B cell (primary cell): ENCODE measurements at regions not wholly inside any gene's neighbourhood (a gene's known extent, or its start where the extent isn't known, plus 50 kb on each side); places are given as distances from the start of the nearest gene placed in this dataset.

ENCODE experiments used
- ATAC-seq: fragments of 200-7000 bp; cut with Tn5 transposase; one replicate; pipeline ENCODE4 v1.10.0; 2021; ENCODE audit warnings: low read depth, mild to moderate bottlenecking, moderate number of reproducible peaks, moderate library complexity
- CTCF ChIA-PET: fragments of 350-600 bp; sonication (Branson Sonifier 250); formaldehyde crosslinking; loops from one replicate; lab custom pipeline; 2021; ENCODE audit warnings: antibody characterized with exemption, inconsistent platforms; lab: Charles Lee
- POLR2A ChIA-PET: fragments of 350-600 bp; sonication (Branson Sonifier 250); formaldehyde crosslinking; loops from one replicate; lab custom pipeline; 2021; ENCODE audit warnings: antibody characterized with exemption; lab: Charles Lee
- DNase-seq: peaks from one replicate; pipeline ENCODE4 v3.0.0; 2013
- H2AFZ ChIP-seq: 2 replicates; pipeline ENCODE4 v1.6.1; 2012; ENCODE audit warnings: mild to moderate bottlenecking, low read depth, low read length; ENCODE audit not compliant: insufficient read depth, poor library complexity, severe bottlenecking
- H3K27ac ChIP-seq, 2 donors: 1 replicate in 1 of 2; 2 replicates in 1 of 2; pipeline ENCODE4 v1.5.1; 2012 to 2013; ENCODE audit warnings: low read length in 2 of 2, mild to moderate bottlenecking in 2 of 2, moderate library complexity in 1 of 2
- H3K27me3 ChIP-seq, 4 experiments: fragments of 200-600 bp in 1 of 4; sonication (generic) in 1 of 4; replicated peaks in 1 of 4; 1 replicate in 2 of 4; 2 replicates in 2 of 4; pipeline versions ENCODE4 v1.6.1 to v1.7.0; 2013 to 2016; ENCODE audit warnings: low read length in 3 of 4, mild to moderate bottlenecking in 2 of 4, mixed read lengths in 1 of 4, moderate library complexity in 1 of 4; ENCODE audit not compliant: insufficient read depth in 4 of 4, control insufficient read depth in 3 of 4; ENCODE audit errors: control extremely low read depth in 1 of 4
- H3K36me3 ChIP-seq, 2 experiments: replicated peaks in 1 of 2; 1 replicate in 1 of 2; 2 replicates in 1 of 2; pipeline versions ENCODE4 v1.6.1 to v1.7.1; 2013; ENCODE audit warnings: low read length in 1 of 2; ENCODE audit not compliant: insufficient read depth in 2 of 2, control insufficient read depth in 1 of 2; ENCODE audit errors: control extremely low read depth in 1 of 2, extremely low read depth in 1 of 2
- H3K4me1 ChIP-seq, 2 donors: fragments of 200-600 bp in 1 of 2; sonication (generic) in 1 of 2; 1 replicate in 1 of 2; 2 replicates in 1 of 2; pipeline versions ENCODE4 v1.5.1 to v1.6.1; 2013 to 2017; ENCODE audit warnings: low read length in 2 of 2; ENCODE audit not compliant: control insufficient read depth in 2 of 2, insufficient read depth in 2 of 2
- H3K4me2 ChIP-seq: replicated peaks from 2 replicates; pipeline ENCODE3; 2012; ENCODE audit warnings: mild to moderate bottlenecking, low read depth, low read length; ENCODE audit not compliant: poor library complexity, severe bottlenecking
- H3K4me3 ChIP-seq, 5 experiments: fragments of 200-600 bp in 1 of 5; sonication (generic) in 1 of 5; 1 replicate in 3 of 5; 2 replicates in 2 of 5; pipeline versions ENCODE4 v1.5.1 to v1.7.0; 2011 to 2016; ENCODE audit warnings: low read length in 4 of 5, mild to moderate bottlenecking in 4 of 5, low read depth in 2 of 5, control low read depth in 1 of 5, moderate library complexity in 1 of 5; ENCODE audit not compliant: insufficient read depth in 1 of 5; ENCODE audit errors: control extremely low read depth in 1 of 5, extremely low read depth in 1 of 5
- H3K79me2 ChIP-seq: fragments of 200-600 bp; sonication (generic); one replicate; pipeline ENCODE4 v1.6.0; 2016; ENCODE audit warnings: low read length; ENCODE audit not compliant: control insufficient read depth, insufficient read depth
- H3K9ac ChIP-seq: fragments of 200-600 bp; sonication (generic); 2 replicates; pipeline ENCODE4 v1.6.1; 2017; ENCODE audit warnings: mild to moderate bottlenecking, low read length, moderate library complexity
- H3K9me3 ChIP-seq, 3 donors: one replicate each; pipeline versions ENCODE4 v1.6.1 to v1.7.1; 2013; ENCODE audit warnings: low read length in 2 of 3; ENCODE audit not compliant: control insufficient read depth in 2 of 3, insufficient read depth in 1 of 3; ENCODE audit errors: control extremely low read depth in 1 of 3
- H4K20me1 ChIP-seq: 2 replicates; pipeline ENCODE4 v1.6.0; 2012; ENCODE audit warnings: mild to moderate bottlenecking, low read length; ENCODE audit not compliant: insufficient read depth, control insufficient read depth, poor library complexity, severe bottlenecking
- H3K27ac Mint-ChIP-seq: one replicate; pipeline ENCODE4 v1.8.0; 2021; ENCODE audit warnings: mixed read lengths
- H3K27me3 Mint-ChIP-seq: one replicate; pipeline ENCODE4 v1.8.0; 2021; ENCODE audit warnings: mixed read lengths
- H3K4me1 Mint-ChIP-seq: one replicate; pipeline ENCODE4 v1.8.0; 2021; ENCODE audit warnings: mixed read lengths
- H3K4me3 Mint-ChIP-seq: one replicate; pipeline ENCODE4 v1.8.0; 2021; ENCODE audit warnings: mixed read lengths
- H3K9me3 Mint-ChIP-seq: one replicate; pipeline ENCODE4 v1.8.0; 2022; ENCODE audit warnings: mixed read lengths; ENCODE audit not compliant: insufficient read depth
- CTCF ChIP-seq: fragments of 200-600 bp; IDR thresholded peaks from one replicate; pipeline ENCODE4 v1.8.0; 2022; ENCODE audit warnings: antibody characterized with exemption, mild to moderate bottlenecking
- EZH2 ChIP-seq: IDR thresholded peaks from 2 replicates; pipeline ENCODE4 v1.6.1; 2012; ENCODE audit warnings: borderline replicate concordance, low read depth, mild to moderate bottlenecking, moderate library complexity, low read length; ENCODE audit not compliant: insufficient read depth, poor library complexity, severe bottlenecking
- WGBS: methylation state at CpG from one replicate; pipeline ENCODE4 v1.1.5; 2013; ENCODE audit warnings: missing lambda C conversion rate; ENCODE audit not compliant: insufficient coverage; 5-methylcytosine and 5-hydroxymethylcytosine counted together
- intact Hi-C: fragments of 100-400 bp; cut with micrococcal nuclease; formaldehyde crosslinking; loops from one replicate; pipeline ENCODE4 v1.10.0; 2022

GRCh38 chr11:10991393-10991792, 133.5 kb upstream of the ZBED5 start:
- DNase-seq (no peak), ATAC-seq (no peak)
- peaks cover 4 to 8% of the 10 kb centered on the region in 2 donors for H3K4me1 ChIP-seq
- H3K4me2 ChIP-seq, result no peak overlapping the region
- 97% methylated on average over 4 of the region's 4 CpGs for WGBS
- H3K27ac ChIP-seq, result no peak overlapping the region
- Mint-ChIP-seq H3K4me1 (peaks cover 22% of the 10 kb centered on the region), H3K27ac (no peak overlapping the region), H3K27me3 (no peaks in the 10 kb centered on the region), H3K4me3 (no peak overlapping the region), H3K9me3 (peaks cover 5% of the 10 kb centered on the region)
- no peak for TF ChIP-seq CTCF
- no peak for TF ChIP-seq EZH2
- no peak overlapping the region for H2AFZ ChIP-seq
- H3K9ac ChIP-seq, result no peak overlapping the region
- intact Hi-C loops, result no loop called here
- ChIA-PET CTCF (interaction anchor here (1.2 to 1.4 kb wide), 2 partner anchors 9 to 30 kb away, joined by 3 to 4 read pairs; no protein-coding TSS in a partner anchor), POLR2A (no interaction called here)
- peaks cover 0 to 3% (median 0%) of the 10 kb centered on the region in 4 experiments for H3K27me3 ChIP-seq
- H3K4me3 ChIP-seq, result no peak overlapping the region
- H4K20me1 ChIP-seq, result no peaks in the 10 kb centered on the region
- H3K36me3 ChIP-seq, result no peaks in the 10 kb centered on the region
- no peaks in the 10 kb centered on the region for H3K79me2 ChIP-seq
- peaks cover 0 to 11% (median 4%) of the 10 kb centered on the region in 3 donors for H3K9me3 ChIP-seq

GRCh38 chr11:10990637-10991193, 132.9 kb upstream of the ZBED5 start:
- Mint-ChIP-seq H3K27ac (no peak overlapping the region), H3K4me3 (no peak overlapping the region), H3K9me3 (peaks cover 5% of the 10 kb centered on the region), H3K4me1 (peaks cover 19% of the 10 kb centered on the region), H3K27me3 (no peaks in the 10 kb centered on the region)
- ChIA-PET CTCF (interaction anchor here (1.4 kb wide), 1 partner anchor 30 kb away, joined by 3 read pairs; no protein-coding TSS in a partner anchor), POLR2A (no interaction called here)
- H3K4me2 ChIP-seq, result no peak overlapping the region
- 80% methylated on average over 2 of the region's 3 CpGs for WGBS
- H3K9me3 ChIP-seq, result peaks cover 0 to 11% (median 4%) of the 10 kb centered on the region in 3 donors
- DNase-seq (no peak), ATAC-seq (no peak)
- no peaks in the 10 kb centered on the region for H4K20me1 ChIP-seq
- H3K79me2 ChIP-seq, result no peaks in the 10 kb centered on the region
- no peak overlapping the region for H3K27ac ChIP-seq
- H3K36me3 ChIP-seq, result no peaks in the 10 kb centered on the region
- no peak overlapping the region for H2AFZ ChIP-seq
- H3K27me3 ChIP-seq, result peaks cover 0 to 3% (median 0%) of the 10 kb centered on the region in 4 experiments
- no peak overlapping the region for H3K9ac ChIP-seq
- H3K4me1 ChIP-seq, result peaks cover 4 to 8% of the 10 kb centered on the region in 2 donors
- intact Hi-C loops, result no loop called here
- H3K4me3 ChIP-seq, result no peak overlapping the region
- TF ChIP-seq EZH2, result no peak
- no peak for TF ChIP-seq CTCF
